GM23338 (cell line): ENCODE measurements at regions not wholly inside any gene's neighbourhood (a gene's known extent, or its start where the extent isn't known, plus 50 kb on each side); places are given as distances from the start of the nearest gene placed in this dataset.

Experiments used
- ATAC-seq: fragments of 200-7000 bp; cut with Tn5 transposase; 3 replicates; pipeline ENCODE4 v1.9.1; 2020
- DNase-seq: peaks from one replicate; pipeline ENCODE4 v3.0.0-alpha.2; 2015; ENCODE audit warnings: low spot score
- H2AFZ ChIP-seq: fragments of 200-600 bp; sonication (generic); 2 replicates; pipeline ENCODE4 v1.8.0; 2016; ENCODE audit warnings: antibody characterized with exemption, mild to moderate bottlenecking, moderate library complexity
- H3F3A ChIP-seq: fragments of 200-600 bp; sonication (generic); replicated peaks from 2 replicates; pipeline ENCODE4 v1.8.0; 2017; ENCODE audit warnings: antibody characterized with exemption, mixed run types, low read depth
- H3K27ac ChIP-seq: fragments of 200-600 bp; sonication (generic); 2 replicates; pipeline ENCODE4 v1.6.1; 2016; ENCODE audit warnings: low read depth
- H3K27me3 ChIP-seq: fragments of 200-600 bp; sonication (generic); 2 replicates; pipeline ENCODE4 v1.8.0; 2016; ENCODE audit warnings: mild to moderate bottlenecking, mixed run types, moderate library complexity; ENCODE audit not compliant: insufficient read depth
- H3K36me3 ChIP-seq: fragments of 200-600 bp; sonication (generic); 2 replicates; pipeline ENCODE4 v1.8.0; 2016; ENCODE audit warnings: mild to moderate bottlenecking; ENCODE audit not compliant: insufficient read depth
- H3K4me1 ChIP-seq: fragments of 200-600 bp; sonication (generic); 2 replicates; pipeline ENCODE4 v1.8.0; 2016; ENCODE audit warnings: mild to moderate bottlenecking, moderate library complexity; ENCODE audit not compliant: insufficient read depth
- H3K4me2 ChIP-seq: fragments of 200-600 bp; sonication (generic); 2 replicates; pipeline ENCODE4 v1.7.1; 2017; ENCODE audit warnings: mixed run types
- H3K4me3 ChIP-seq: fragments of 200-600 bp; sonication (generic); 2 replicates; pipeline ENCODE4 v1.6.1; 2016; ENCODE audit warnings: mixed run types
- H3K79me2 ChIP-seq: fragments of 200-600 bp; sonication (generic); replicated peaks from 2 replicates; pipeline ENCODE4 v1.8.0; 2017; ENCODE audit warnings: mild to moderate bottlenecking; ENCODE audit not compliant: insufficient read depth
- H3K9me2 ChIP-seq: fragments of 200-600 bp; sonication (generic); 2 replicates; pipeline ENCODE4 v1.8.0; 2017; ENCODE audit not compliant: insufficient read depth
- H4K20me1 ChIP-seq: fragments of 200-600 bp; sonication (generic); replicated peaks from 2 replicates; pipeline ENCODE4 v1.8.0; 2017; ENCODE audit warnings: mild to moderate bottlenecking; ENCODE audit not compliant: insufficient read depth
- H3K27ac Mint-ChIP-seq: 2 replicates; pipeline ENCODE4 v1.8.0; 2020; ENCODE audit warnings: inconsistent platforms, mild to moderate bottlenecking, moderate library complexity, mixed read lengths
- H3K27me3 Mint-ChIP-seq: 3 replicates; pipeline ENCODE4 v1.8.0; 2022; ENCODE audit warnings: low read depth, mild to moderate bottlenecking, moderate library complexity, mixed read lengths, inconsistent platforms; ENCODE audit not compliant: insufficient read depth, poor library complexity
- H3K36me3 Mint-ChIP-seq: 3 replicates; pipeline ENCODE4 v1.8.0; 2021; ENCODE audit warnings: low read depth, mild to moderate bottlenecking, inconsistent platforms, moderate library complexity, mixed read lengths
- H3K4me1 Mint-ChIP-seq: 3 replicates; pipeline ENCODE4 v1.8.0; 2020; ENCODE audit warnings: mild to moderate bottlenecking, inconsistent platforms, mixed read lengths
- H3K4me3 Mint-ChIP-seq: 3 replicates; pipeline ENCODE4 v1.8.0; 2021; ENCODE audit warnings: moderate library complexity, mild to moderate bottlenecking, inconsistent platforms, mixed read lengths
- H3K9me3 Mint-ChIP-seq: 3 replicates; pipeline ENCODE4 v1.8.0; 2020; ENCODE audit warnings: moderate library complexity, mild to moderate bottlenecking, inconsistent platforms, mixed read lengths
- CREB1 ChIP-seq: fragments of 250-450 bp; sonication (Bioruptor Pico); IDR thresholded peaks from 2 replicates; pipeline ENCODE4 v1.5.0; 2020; ENCODE audit warnings: low read depth, mild to moderate bottlenecking, moderate library complexity
- EZH2 ChIP-seq: fragments of 200-600 bp; sonication (generic); IDR thresholded peaks from one replicate; pipeline ENCODE4 v1.8.0; 2017; ENCODE audit warnings: antibody characterized with exemption, mild to moderate bottlenecking, low read depth; ENCODE audit not compliant: unreplicated experiment
- JUNB ChIP-seq: IDR thresholded peaks from one replicate; pipeline ENCODE4 v1.6.1; 2016; ENCODE audit warnings: antibody characterized with exemption; ENCODE audit not compliant: unreplicated experiment
- REST ChIP-seq: IDR thresholded peaks from one replicate; pipeline ENCODE4 v1.6.1; 2018; ENCODE audit warnings: antibody characterized with exemption; ENCODE audit not compliant: unreplicated experiment
- STAT1 ChIP-seq: IDR thresholded peaks from one replicate; pipeline ENCODE4 v1.6.1; 2016; ENCODE audit warnings: antibody characterized with exemption; ENCODE audit not compliant: unreplicated experiment
- ZNF114 ChIP-seq: fragments of 250-450 bp; sonication (Bioruptor Pico); IDR thresholded peaks from 2 replicates; pipeline ENCODE4 v1.5.0; 2020; ENCODE audit warnings: mild to moderate bottlenecking, moderate library complexity
- ZNF331 ChIP-seq: fragments of 250-450 bp; sonication (Bioruptor Pico); IDR thresholded peaks from 2 replicates; pipeline ENCODE4 v1.5.0; 2020; ENCODE audit warnings: low read depth, mild to moderate bottlenecking, moderate library complexity
- ZNF462 ChIP-seq: fragments of 250-450 bp; sonication (Bioruptor Pico); IDR thresholded peaks from 2 replicates; pipeline ENCODE4 v1.5.0; 2020; ENCODE audit warnings: mild to moderate bottlenecking, moderate library complexity

GRCh38 chr6:169095153-169095552 is 158.5 kb downstream of the THBS2 start (continued):
- TF ChIP-seq ZNF462 (no peak), EZH2 (no peak), STAT1 (no peak), ZNF114 (CRISPR knock-in tag) (no peak), ZNF331 (CRISPR knock-in tag) (no peak)

GRCh38 chr6:169094552-169094950 is 159.1 kb downstream of the THBS2 start:
- Histone ChIP-seq H3F3A (no peaks in the 10 kb centered on the region), H4K20me1 (no peaks in the 10 kb centered on the region), H3K4me2 (no peak overlapping the region), H3K27me3 (no peaks in the 10 kb centered on the region), H3K4me1 (peaks cover 5% of the 10 kb centered on the region; the same call in 1 of the 2 replicates), H2AFZ (no peak overlapping the region), H3K4me3 (no peak overlapping the region), H3K27ac (no peak overlapping the region), H3K79me2 (no peaks in the 10 kb centered on the region), H3K9me2 (peaks cover 7% of the 10 kb centered on the region; the same call in 1 of the 2 replicates), H3K36me3 (peaks cover 8% of the 10 kb centered on the region)
- DNase-seq = no peak
- Mint-ChIP-seq H3K27me3 (no peaks in the 10 kb centered on the region), H3K36me3 (peaks cover 37% of the 10 kb centered on the region), H3K9me3 (peaks cover 62% of the 10 kb centered on the region), H3K4me3 (no peak overlapping the region), H3K27ac (no peak overlapping the region), H3K4me1 (peaks cover 12% of the 10 kb centered on the region)
- ATAC-seq = no peak
- TF ChIP-seq JUNB (no peak), CREB1 (CRISPR knock-in tag) (no peak), REST (no peak), STAT1 (no peak)
